Activated effector memory CD4-positive, alpha-beta T cell treated with anti-CD3 and anti-CD28 coated beads, Interleukin-2, amount 50 U/mL, for 16 hours (primary cell): ENCODE measurements at regions not wholly inside any gene's neighbourhood (a gene's known extent, or its start where the extent isn't known, plus 50 kb on each side); places are given as distances from the start of the nearest gene placed in this dataset.

Experiments
- DNase-seq: peaks from one replicate; pipeline ENCODE4 v3.0.0-alpha.2; 2020

GRCh38 chr14:98893675-98894074, 378.3 kb downstream of the BCL11B start:
- peak; percentile 46 for DNase-seq

- DNase-seq: no peak
These were observed 377.4 kb downstream of the BCL11B start for GRCh38 chr14:98894600-98894999.

GRCh38 chr14:98896449-98896848, 375.5 kb downstream of the BCL11B start:
- DNase-seq: no peak

GRCh38 chr14:98897605-98898309, 374.2 kb downstream of the BCL11B start:
- DNase-seq: no peak

DNA sequence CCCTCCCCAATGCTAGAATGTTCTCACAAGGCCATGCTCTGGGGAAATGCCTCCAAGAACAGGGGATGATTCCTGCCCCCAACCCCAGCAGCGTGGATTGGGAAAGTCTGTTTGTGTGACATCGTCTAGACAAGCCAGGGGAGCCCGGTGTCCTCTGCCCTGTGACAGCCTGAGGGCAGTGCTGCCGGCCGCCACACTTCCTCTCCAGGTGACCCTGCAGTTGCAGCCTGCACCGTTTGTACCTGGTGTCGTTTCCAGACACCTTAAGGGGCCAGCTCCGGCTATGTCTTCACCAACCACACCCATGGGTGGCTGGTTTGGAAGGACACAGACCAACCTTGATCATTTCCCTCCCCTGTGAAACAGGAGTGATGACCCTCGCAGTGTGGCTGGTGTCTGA, 372.6 kb downstream of the BCL11B start:
- no peak for DNase-seq

DNA sequence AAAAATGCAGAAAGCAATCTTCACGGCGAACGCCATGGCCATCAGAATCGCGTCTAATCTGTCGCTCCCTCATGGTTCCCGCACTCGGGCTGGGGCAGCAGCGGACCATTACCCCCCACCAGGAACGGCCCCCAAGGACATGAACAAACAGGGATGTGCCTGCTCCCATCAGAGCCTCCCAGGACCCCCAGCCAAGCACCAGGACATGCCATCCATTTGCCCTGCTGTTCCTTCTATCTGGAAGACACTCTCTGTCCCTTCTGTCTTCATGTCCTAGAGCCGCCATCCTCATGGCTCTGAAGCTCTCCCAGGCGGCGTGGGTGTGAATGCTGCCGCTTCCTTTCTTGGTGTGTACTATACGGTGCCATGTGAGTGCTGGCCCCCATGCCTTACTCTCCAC, 371.8 kb downstream of the BCL11B start:
- DNase-seq: no peak

GRCh38 chr14:98900798-98901197, 371.2 kb downstream of the BCL11B start:
- no peak for DNase-seq

GRCh38 chr14:98901511-98902205, 370.3 kb downstream of the BCL11B start:
- DNase-seq: no peak

DNA sequence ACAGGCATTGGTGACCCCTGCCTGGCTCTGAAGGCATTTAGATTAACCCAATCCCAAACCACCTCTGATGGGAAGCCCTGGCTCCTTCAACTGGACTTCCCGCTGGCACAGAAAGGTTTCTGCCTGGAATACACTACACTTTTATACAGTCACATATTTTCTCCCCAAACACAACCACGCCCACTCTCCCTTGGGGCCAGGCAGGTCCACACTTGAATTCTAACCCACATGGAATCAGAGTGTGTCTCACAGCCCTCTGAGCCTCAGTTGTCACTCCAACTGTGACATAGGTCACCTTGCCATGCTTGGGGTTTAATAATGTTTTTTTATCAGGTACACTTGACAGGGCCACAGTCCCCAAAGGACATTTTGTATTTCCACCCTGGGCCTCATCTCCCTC, 368.6 kb downstream of the BCL11B start:
- no peak for DNase-seq

DNA sequence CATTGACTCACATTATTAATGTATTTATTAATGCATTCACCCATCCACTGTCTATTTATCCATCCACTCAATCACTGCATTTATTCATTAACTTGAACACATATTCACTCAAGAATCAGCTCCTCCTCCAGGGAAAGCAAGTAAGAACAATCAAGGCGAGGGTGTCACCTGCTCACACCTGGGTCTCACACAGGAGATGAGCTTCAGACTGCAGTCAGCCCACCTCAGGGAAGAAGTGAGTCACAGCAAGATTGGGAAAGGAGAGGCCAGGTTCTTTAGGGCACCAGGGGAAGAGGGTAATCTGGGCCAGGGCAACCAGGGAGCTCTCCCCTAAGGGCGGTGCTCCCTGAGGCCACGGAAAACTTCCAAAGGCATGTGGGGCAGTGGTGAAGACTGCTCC, 367.3 kb downstream of the BCL11B start:
- no peak for DNase-seq

DNA sequence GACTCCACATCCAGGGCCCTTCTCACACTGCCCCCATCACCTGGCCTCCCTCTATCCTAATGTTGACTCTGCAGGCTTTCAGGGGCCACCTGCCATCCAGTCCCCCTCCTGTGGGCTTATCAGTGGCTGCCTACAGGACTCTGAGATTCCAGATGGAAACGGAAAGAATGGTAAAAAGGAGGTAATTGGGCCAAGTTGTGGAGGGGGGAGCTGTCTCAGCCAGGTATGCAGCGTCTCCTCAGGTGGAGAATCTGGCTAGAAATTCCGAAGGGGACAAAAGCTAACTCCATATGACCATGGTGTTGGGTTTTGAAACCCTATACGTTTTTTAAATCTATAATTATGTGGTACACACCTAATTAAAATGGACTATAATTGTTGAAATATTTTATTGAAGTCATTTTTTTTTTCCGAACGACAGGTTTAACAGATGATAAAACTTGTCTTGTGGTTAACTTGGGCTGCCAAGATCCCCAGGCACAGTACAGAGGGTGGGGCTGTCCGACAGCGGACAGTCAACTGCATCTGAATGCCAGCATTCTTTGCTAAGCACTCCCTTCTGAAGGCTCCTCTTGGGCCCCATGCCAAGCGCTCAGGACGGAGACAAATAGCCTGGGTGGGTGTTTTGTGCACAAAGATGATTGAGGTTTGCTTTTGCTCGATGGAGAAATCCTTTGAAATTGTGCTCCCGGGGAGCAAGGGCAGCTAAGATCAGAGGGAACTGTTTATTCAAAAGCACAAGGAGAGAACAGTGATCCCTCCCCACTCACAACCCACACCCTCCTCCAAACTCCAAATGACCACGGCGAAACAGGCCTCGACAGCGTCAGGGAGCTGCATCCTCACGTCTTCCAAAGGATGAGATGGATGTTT, 365.6 kb downstream of the BCL11B start:
- DNase-seq: no peak

DNA sequence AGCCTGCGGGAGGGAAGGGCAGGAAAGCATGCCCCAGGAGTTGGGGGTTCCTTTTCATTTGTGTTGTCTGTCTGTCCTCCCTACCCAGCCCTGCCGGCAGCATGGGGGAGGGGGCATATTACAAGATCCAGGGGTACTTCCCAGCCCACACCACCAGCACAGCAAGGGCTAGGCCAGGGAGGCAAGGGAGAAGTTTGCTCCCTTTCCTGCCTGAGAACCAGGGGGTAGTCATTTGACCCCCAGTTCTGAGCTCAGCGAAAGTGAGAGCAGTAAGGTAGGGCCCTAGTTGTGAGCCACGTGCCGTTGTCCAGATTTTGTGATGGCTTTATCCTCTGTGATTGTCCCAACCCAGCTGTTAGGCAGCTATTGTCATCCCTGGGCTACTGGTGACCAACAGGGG, 364.7 kb downstream of the BCL11B start:
- DNase-seq: no peak

DNA sequence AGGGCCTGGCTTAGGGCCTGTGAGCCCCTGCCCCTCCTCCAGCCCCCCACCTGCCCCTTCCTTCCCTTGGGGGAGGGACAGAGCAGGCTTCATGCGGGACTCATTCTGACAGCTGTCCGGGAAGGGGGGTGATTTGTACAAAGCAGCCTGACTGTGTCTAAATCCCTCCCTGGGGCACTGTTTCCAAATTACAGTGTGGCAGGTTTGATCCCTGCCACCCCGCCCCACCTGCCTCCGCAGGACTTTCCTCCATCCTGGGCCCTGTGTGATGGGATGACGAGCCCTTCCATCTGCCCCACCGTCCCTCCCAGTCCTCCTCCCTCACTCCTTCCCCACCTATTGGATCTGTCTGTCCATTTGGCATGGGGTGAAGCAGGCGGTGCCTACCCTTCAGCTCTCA, 363.9 kb downstream of the BCL11B start:
- no peak for DNase-seq

- DNase-seq: no peak
These were observed 362.6 kb downstream of the BCL11B start for GRCh38 chr14:98909251-98909944.

GRCh38 chr14:98910061-98910460, 361.9 kb downstream of the BCL11B start:
- DNase-seq: no peak

DNA sequence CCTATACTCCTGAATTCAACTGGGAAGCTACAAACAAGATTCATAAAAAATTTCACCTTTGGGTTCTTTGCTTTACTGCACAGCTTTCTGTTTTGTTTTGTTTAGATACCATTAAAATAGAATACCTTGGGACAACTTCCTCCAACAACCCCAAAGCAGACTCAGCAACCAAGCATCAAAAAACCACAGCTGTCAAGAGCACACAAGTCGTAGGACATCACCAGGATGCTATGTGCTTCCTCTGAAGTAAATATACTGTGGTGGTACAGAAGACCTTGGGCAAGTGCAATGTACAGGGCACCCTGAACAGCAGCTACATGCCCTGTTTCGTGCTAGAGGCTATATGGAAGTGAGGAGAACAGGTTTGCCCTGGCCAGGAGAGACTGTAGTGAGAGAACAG, 359.3 kb downstream of the BCL11B start:
- DNase-seq: no peak

DNA sequence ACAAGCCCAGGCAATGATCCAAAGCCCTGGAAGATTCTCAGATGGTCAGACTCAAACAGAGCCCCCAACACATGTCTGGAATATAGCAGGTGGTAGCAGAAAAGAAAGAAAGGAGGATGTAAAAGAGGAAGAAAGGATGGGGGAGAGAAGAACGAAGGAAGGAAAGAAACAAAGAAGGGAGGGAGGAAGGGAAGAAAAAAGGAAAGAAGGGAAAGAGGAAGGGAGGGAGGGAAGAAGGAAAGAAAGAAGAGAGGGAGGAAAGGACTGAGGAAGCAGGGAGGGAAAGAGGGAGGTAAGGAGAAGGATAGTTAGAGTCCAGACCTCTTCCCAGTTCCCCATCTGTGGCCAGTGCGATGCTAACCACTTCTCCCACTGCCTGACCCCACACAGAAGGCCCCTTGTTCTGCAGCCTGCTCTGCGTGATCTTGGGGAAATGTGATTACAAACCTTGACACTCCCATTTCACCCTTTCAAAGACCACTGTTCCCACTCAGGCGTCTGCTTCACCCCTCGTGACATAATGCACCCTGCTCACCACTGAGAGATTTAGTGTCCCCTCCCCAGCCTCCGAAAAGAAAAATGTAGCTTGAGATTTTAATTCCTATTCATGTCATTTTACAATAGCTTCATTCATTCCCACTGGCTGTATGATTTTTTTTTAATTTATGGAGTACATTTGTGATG, 357.9 kb downstream of the BCL11B start:
- no peak for DNase-seq

DNA sequence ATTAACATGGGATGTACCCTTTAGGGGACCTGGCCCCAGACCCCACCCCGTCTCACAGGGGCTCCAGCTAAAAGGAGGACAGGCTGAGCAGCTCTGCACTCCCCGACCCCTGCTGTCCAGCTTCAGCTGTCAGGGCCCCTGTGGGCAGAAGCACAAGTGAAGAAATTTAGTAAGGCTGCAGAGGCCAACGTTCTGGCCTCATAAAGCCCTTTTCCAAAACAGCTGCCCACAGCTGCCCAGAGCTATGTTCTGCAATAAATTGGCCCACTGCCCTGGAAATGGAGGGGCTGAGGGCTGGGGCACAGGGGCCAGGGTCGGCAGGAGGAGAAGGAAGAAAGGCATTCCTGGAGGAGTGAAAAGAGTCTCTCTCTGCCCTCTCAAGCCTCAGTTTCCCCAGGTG, 357.1 kb downstream of the BCL11B start:
- no peak for DNase-seq

DNA sequence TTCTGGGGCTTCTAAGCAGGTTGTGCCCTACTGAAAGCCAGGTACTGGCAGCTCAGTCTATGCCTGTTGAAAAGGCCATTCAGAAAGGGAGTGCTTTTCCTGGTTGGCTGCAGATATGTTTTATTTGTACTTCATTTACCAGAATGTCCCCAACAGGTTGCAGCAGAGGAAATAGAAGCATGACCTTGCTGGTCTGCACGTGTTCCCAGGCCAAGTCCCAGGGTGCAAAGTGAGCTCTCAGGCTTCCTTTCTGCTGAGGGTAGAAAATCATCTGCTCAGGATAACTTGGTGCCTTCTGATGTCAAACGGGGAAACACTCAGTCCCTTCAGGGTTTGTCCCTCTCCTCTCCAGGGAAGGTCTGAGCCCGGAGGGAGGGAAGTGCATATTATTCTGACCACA, 356.4 kb downstream of the BCL11B start:
- DNase-seq: no peak

DNA sequence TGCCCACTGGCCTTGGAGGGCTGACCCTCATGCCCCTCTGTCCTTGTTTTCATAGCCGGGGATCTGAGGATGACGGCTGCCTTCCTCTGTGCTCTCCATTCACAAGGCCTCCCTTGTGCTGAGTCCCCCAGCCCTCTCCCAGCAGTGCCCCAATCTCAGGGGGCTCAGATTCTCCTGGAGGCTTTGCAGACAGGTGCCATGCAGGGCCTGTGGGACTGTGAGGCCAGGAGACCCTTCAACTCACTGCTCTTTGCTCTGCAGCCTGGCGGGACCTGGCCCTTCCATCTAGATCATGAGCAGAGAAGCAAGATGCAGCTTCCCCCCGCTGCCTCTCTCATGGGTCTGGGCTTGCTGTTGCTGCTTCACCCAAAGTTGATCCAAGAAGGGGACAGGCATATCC, 356.0 kb downstream of the BCL11B start:
- no peak for DNase-seq

DNA sequence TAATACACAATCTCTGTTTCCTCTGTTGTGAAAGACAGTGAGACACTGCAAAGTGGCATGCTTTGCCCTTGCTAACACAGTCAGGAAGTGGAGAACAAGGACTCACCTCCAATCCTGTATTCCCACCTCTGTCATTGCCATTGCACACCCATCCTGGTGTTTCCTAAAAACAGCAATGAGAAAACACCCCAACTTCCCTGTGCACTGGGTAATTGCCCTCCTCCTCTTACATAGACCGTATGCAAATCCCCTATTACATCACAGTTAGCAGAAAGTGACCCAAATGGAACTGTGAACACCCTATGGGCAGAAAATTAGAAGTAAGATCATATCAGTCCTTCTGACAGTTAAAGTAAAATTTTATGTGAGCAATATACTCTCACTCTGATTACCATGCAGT, 355.5 kb downstream of the BCL11B start:
- no peak for DNase-seq

DNA sequence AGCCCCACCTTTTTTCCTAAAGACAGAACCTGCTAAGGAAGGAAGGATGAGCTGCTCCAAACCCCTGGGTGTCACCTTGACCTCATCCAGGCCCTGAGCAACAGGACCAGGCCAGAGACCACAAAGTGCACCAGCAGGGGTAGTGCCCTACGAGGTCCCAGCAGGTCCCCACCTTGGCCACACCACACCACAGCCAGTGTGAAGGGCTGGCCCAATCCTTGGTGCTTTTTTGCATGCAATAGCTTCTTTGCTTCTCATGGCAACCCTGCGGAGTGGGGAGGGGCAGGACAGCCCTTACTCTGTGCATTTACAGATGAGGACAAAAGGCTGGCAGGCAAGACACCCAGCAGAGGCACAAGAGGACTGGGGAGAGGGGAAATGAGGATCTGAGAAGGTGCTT, 352.6 kb downstream of the BCL11B start:
- DNase-seq: peak; percentile 53

DNA sequence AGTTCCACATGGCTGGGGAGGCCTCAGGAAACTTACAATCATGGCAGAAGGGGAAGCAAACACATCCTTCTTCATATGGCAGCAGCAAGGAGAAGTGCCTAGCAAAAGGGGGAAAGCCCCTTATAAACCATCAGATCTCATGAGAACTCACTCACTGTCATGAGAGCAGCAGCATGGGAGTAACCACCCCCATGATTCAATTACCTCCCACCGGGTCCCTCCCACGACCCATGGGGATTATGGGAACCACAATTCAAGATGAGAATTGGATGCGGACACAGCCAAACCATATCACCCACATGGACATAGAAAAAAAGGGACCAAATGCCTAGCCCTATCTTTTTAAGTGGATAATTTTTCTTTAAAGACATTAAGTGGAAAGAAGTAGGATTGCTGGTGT, 350.7 kb downstream of the BCL11B start:
- DNase-seq: peak; percentile 10
